ENCODE measurements at regions not wholly inside any gene's neighbourhood (a gene's known extent, or its start where the extent isn't known, plus 50 kb on each side); places are given as distances from the start of the nearest gene placed in this dataset.

GRCh38 chr7:120041798-120042197 is 231.2 kb upstream of the KCND2 start:
- intact Hi-C loops (cut with DNase I): no loop called here
- H3K27ac ChIP-seq: no peak overlapping the region
- FAIRE-seq (no peak), DNase-seq (no peak), ATAC-seq (no peak)
- no peaks in the 10 kb centered on the region for H3K36me3 ChIP-seq
- H3K9me3 ChIP-seq: no peaks in the 10 kb centered on the region
- TF ChIP-seq CTCF (IDR thresholded peaks at IDR 0.05): no peak
- no peaks in the 10 kb centered on the region for H3K27me3 ChIP-seq
- H3K4me3 ChIP-seq: no peak overlapping the region
- no peaks in the 10 kb centered on the region for H3K4me1 ChIP-seq

- intact Hi-C loops (cut with DNase I): no loop called here
- Histone ChIP-seq H3K9me3 (no peaks in the 10 kb centered on the region), H3K27ac (no peak overlapping the region), H3K27me3 (no peaks in the 10 kb centered on the region), H3K4me3 (no peak overlapping the region), H3K4me1 (no peaks in the 10 kb centered on the region), H3K36me3 (no peaks in the 10 kb centered on the region)
- no peak for ATAC-seq
- WGBS, 2 donors: 42 to 44% methylated on average over 2 of the region's 2 CpGs
- DNase-seq: no peak
- no peak for FAIRE-seq
- TF ChIP-seq CTCF (IDR thresholded peaks at IDR 0.05): no peak
These were observed 229.7 kb upstream of the KCND2 start for GRCh38 chr7:120043250-120043649.

GRCh38 chr7:120052884-120053382 is 220.0 kb upstream of the KCND2 start:
- Histone ChIP-seq H3K27ac (peak overlapping the region in 2 of 4 donors; percentile 17 to 25), H3K4me1 (no peaks in the 10 kb centered on the region), H3K36me3 (no peaks in the 10 kb centered on the region), H3K27me3 (no peaks in the 10 kb centered on the region), H3K9me3 (no peaks in the 10 kb centered on the region), H3K4me3 (no peak overlapping the region)
- ATAC-seq (peak; percentile 58 to 83 (median 82)), FAIRE-seq (no peak), DNase-seq (peak in 2 of 6 donors; percentile 20 to 40)
- intact Hi-C loops (cut with DNase I): no loop called here
- TF ChIP-seq CTCF (IDR thresholded peaks at IDR 0.05): no peak
- 12 to 13% methylated on average over 9 of the region's 9 CpGs for WGBS, 2 donors

- no peaks in the 10 kb centered on the region for H3K36me3 ChIP-seq
- 48% methylated on average over 5 of the region's 5 CpGs for WGBS, 2 donors
- H3K4me3 ChIP-seq: no peak overlapping the region
- peak overlapping the region in 2 of 4 donors; percentile 17 to 25 for H3K27ac ChIP-seq
- intact Hi-C loops (cut with DNase I): no loop called here
- ATAC-seq (peak; percentile 17 to 70 (median 64)), FAIRE-seq (no peak), DNase-seq (no peak)
- no peak for TF ChIP-seq CTCF (IDR thresholded peaks at IDR 0.05)
- H3K4me1 ChIP-seq: no peaks in the 10 kb centered on the region
- no peaks in the 10 kb centered on the region for H3K27me3 ChIP-seq
- no peaks in the 10 kb centered on the region for H3K9me3 ChIP-seq
These were observed 219.5 kb upstream of the KCND2 start for GRCh38 chr7:120053390-120053961.

GRCh38 chr7:120054376-120055100 is 218.4 kb upstream of the KCND2 start:
- intact Hi-C loops (cut with DNase I): no loop called here
- Histone ChIP-seq H3K4me1 (no peaks in the 10 kb centered on the region), H3K4me3 (no peak overlapping the region), H3K36me3 (no peaks in the 10 kb centered on the region), H3K27ac (peak overlapping the region in 1 of 4 donors; percentile 39), H3K27me3 (no peaks in the 10 kb centered on the region), H3K9me3 (no peaks in the 10 kb centered on the region)
- 77 to 85% methylated on average over 12 of the region's 12 CpGs for WGBS, 2 donors
- no peak for FAIRE-seq
- no peak for TF ChIP-seq CTCF (IDR thresholded peaks at IDR 0.05)
- ATAC-seq: no peak
- no peak for DNase-seq
